ENCODE measurements at regions not wholly inside any gene's neighbourhood (a gene's known extent, or its start where the extent isn't known, plus 50 kb on each side); places are given as distances from the start of the nearest gene placed in this dataset.

DNA sequence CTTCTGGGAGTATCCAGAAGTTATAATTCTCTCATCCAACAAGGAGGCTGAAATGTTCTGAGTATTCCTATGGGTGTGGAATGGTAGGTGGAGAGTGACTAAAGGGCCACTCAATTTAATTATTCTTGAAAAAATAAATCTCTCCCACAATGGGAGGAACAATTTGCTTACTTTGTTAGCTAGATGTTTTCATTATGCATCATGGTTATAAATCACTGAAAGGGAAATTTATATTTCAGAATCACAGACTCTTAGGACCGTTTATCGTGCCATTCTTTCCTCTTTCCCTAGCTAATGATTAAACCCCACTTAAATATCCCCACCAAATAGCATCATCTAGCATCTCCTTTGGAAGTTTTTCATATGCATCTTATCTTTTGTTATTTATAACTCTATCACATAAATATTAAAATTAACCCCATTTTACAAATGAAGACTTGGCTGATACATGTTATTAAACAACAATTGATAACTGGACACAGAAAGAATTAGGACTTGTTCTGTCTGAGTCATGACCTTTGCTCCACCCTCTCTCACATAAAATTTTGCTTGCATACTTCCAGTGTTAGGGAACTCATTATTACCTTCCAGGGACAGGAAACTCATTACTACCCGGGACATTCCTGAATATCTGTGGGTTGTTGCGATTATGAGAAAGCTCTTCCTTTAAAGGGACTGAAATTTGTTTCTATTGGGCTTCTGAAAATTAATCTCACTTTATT, 94.9 kb upstream of the NMUR2 start:
- H3F3A ChIP-seq (ENCODE audit: low read length, unreplicated experiment) = no peaks in the 10 kb centered on the region
- ATAC-seq (no peak), DNase-seq (no peak)
- TF ChIP-seq EZH2 (IDR thresholded peaks at IDR 0.05; ENCODE audit: low read length, unreplicated experiment) (no peak), EZH2phosphoT487 (IDR thresholded peaks at IDR 0.05; ENCODE audit: borderline replicate concordance, low read length) (no peak)
- TF ChIP-seq, protein P1, sequence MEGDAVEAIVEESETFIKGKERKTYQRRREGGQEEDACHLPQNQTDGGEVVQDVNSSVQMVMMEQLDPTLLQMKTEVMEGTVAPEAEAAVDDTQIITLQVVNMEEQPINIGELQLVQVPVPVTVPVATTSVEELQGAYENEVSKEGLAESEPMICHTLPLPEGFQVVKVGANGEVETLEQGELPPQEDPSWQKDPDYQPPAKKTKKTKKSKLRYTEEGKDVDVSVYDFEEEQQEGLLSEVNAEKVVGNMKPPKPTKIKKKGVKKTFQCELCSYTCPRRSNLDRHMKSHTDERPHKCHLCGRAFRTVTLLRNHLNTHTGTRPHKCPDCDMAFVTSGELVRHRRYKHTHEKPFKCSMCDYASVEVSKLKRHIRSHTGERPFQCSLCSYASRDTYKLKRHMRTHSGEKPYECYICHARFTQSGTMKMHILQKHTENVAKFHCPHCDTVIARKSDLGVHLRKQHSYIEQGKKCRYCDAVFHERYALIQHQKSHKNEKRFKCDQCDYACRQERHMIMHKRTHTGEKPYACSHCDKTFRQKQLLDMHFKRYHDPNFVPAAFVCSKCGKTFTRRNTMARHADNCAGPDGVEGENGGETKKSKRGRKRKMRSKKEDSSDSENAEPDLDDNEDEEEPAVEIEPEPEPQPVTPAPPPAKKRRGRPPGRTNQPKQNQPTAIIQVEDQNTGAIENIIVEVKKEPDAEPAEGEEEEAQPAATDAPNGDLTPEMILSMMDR (conservative IDR thresholded peaks at IDR 0.05; ENCODE audit: low read depth, low read length) = no peak
- no peaks in the 10 kb centered on the region for H3K36me3 ChIP-seq (ENCODE audit: low read depth, low read length)
- no peaks in the 10 kb centered on the region for H3K9me3 ChIP-seq (ENCODE audit: low read length)
- H3K27ac ChIP-seq (ENCODE audit: low read length) = no peak overlapping the region
- ChIA-PET POLR2A (ENCODE audit: unreplicated experiment) (no interaction called here), CTCF (no interaction called here)
- H3K79me2 ChIP-seq (ENCODE audit: low read length) = no peaks in the 10 kb centered on the region
- H4K20me1 ChIP-seq (ENCODE audit: low read length) = no peaks in the 10 kb centered on the region
- no peaks in the 10 kb centered on the region for H3K9me2 ChIP-seq (replicated peaks; ENCODE audit: low read length)
- peaks cover 4% of the 10 kb centered on the region; the same call in 1 of the 2 replicates for H3K27me3 ChIP-seq (ENCODE audit: low read length)
- no peak overlapping the region for H2AFZ ChIP-seq (ENCODE audit: low read length)
- H3K4me1 ChIP-seq (ENCODE audit: insufficient read depth, low read length) = no peaks in the 10 kb centered on the region
- H3K4me2 ChIP-seq (ENCODE audit: low read length) = no peak overlapping the region
- BruUV-seq (replicated peaks) = no TSS peak
- intact Hi-C loops (cut with micrococcal nuclease) = no loop called here
- no peak overlapping the region for H3K9ac ChIP-seq (ENCODE audit: low read length)
- no peak overlapping the region for H3K4me3 ChIP-seq (ENCODE audit: low read length)

DNA sequence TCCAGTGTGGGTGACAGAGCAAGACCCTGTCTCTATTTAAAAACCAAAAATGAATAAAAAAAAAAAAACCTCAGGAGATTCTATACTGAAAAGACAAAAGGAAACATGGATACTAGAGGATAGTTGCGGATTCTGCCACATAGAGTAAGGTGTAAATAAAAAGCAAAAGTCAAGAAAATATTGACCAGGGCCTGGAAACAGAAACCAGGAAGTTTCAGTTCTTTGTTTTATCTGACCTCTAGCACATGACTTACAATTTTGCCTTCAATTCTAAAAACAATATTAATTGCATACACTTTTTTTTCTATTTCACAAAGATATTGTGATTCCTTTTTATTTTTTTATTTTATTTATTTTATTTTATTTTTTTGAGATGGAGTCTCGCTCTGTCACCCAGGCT, 96.2 kb upstream of the NMUR2 start:
- Histone ChIP-seq H3K79me2 (ENCODE audit: low read length) (no peaks in the 10 kb centered on the region), H3F3A (ENCODE audit: low read length, unreplicated experiment) (no peaks in the 10 kb centered on the region), H3K9me3 (ENCODE audit: low read length) (no peaks in the 10 kb centered on the region), H3K9me2 (replicated peaks; ENCODE audit: low read length) (no peaks in the 10 kb centered on the region), H2AFZ (ENCODE audit: low read length) (no peak overlapping the region), H3K4me2 (ENCODE audit: low read length) (no peak overlapping the region), H3K9ac (ENCODE audit: low read length) (no peak overlapping the region), H3K27me3 (ENCODE audit: low read length) (peaks cover 4% of the 10 kb centered on the region; the same call in 1 of the 2 replicates), H3K4me1 (ENCODE audit: insufficient read depth, low read length) (no peaks in the 10 kb centered on the region), H3K4me3 (ENCODE audit: low read length) (no peak overlapping the region), H3K36me3 (ENCODE audit: low read depth, low read length) (no peaks in the 10 kb centered on the region), H4K20me1 (ENCODE audit: low read length) (no peaks in the 10 kb centered on the region), H3K27ac (ENCODE audit: low read length) (no peak overlapping the region)
- TF ChIP-seq EZH2phosphoT487 (IDR thresholded peaks at IDR 0.05; ENCODE audit: borderline replicate concordance, low read length) (no peak), EZH2 (IDR thresholded peaks at IDR 0.05; ENCODE audit: low read length, unreplicated experiment) (no peak)
- TF ChIP-seq, protein P1 (conservative IDR thresholded peaks at IDR 0.05; ENCODE audit: low read depth, low read length) = no peak
- intact Hi-C loops (cut with micrococcal nuclease) = no loop called here
- ChIA-PET CTCF (no interaction called here), POLR2A (ENCODE audit: unreplicated experiment) (no interaction called here)
- ATAC-seq (no peak), DNase-seq (no peak)
- no TSS peak for BruUV-seq (replicated peaks)

DNA sequence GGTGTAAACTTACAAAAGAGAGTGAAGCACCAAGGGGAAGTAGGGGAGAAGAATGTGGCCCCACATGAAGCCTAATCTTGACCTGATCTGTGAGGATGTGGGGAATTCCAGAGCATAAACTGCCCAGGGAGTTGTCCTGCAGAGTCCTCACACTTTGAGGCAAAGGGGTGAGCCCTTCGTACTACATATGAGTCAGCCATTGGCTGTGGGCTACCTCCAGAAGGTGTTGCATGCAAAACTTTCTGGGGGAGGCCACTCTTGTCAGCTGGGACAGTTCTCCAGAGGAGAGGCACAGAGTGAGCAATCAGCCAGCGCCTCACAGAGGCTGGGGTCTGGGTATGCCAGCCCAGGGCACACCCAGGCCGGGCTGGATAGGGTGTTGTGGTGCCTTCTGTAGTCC, 98.1 kb upstream of the NMUR2 start:
- CTCF ChIA-PET = no interaction called here
- TF ChIP-seq EZH2 (IDR thresholded peaks at IDR 0.05; ENCODE audit: low read length, unreplicated experiment) (no peak), EZH2phosphoT487 (IDR thresholded peaks at IDR 0.05; ENCODE audit: borderline replicate concordance, low read length) (no peak)
- TF ChIP-seq, protein P1 (conservative IDR thresholded peaks at IDR 0.05; ENCODE audit: low read depth, low read length) = no peak

More for the DNA sequence above, 98.1 kb upstream of the NMUR2 start:
- no TSS peak for BruUV-seq (replicated peaks)
- Histone ChIP-seq H3K27ac (ENCODE audit: low read length) (no peak overlapping the region), H3K9me3 (ENCODE audit: low read length) (no peaks in the 10 kb centered on the region), H3K27me3 (ENCODE audit: low read length) (peaks cover 9% of the 10 kb centered on the region; the same call in 1 of the 2 replicates), H3K4me1 (ENCODE audit: insufficient read depth, low read length) (no peaks in the 10 kb centered on the region), H3K79me2 (ENCODE audit: low read length) (no peaks in the 10 kb centered on the region), H3K4me3 (ENCODE audit: low read length) (no peak overlapping the region), H3K9me2 (replicated peaks; ENCODE audit: low read length) (no peaks in the 10 kb centered on the region), H3K36me3 (ENCODE audit: low read depth, low read length) (no peaks in the 10 kb centered on the region), H4K20me1 (ENCODE audit: low read length) (no peaks in the 10 kb centered on the region), H3K4me2 (ENCODE audit: low read length) (no peak overlapping the region), H3F3A (ENCODE audit: low read length, unreplicated experiment) (no peaks in the 10 kb centered on the region), H3K9ac (ENCODE audit: low read length) (no peak overlapping the region), H2AFZ (ENCODE audit: low read length) (no peak overlapping the region)
- ATAC-seq (no peak), DNase-seq (no peak)
- intact Hi-C loops (cut with micrococcal nuclease) = no loop called here
- POLR2A ChIA-PET (ENCODE audit: unreplicated experiment) = no interaction called here
